GM21737 (cell line): ENCODE measurements at regions not wholly inside any gene's neighbourhood (a gene's known extent, or its start where the extent isn't known, plus 50 kb on each side); places are given as distances from the start of the nearest gene placed in this dataset.

Experiments
- ATAC-seq: cut with Tn5 transposase; IDR thresholded peaks from one replicate; pipeline ENCODE4 v1.9.1; 2021; ENCODE audit warnings: mild to moderate bottlenecking, moderate library complexity; ENCODE audit not compliant: unreplicated experiment

- ATAC-seq: no peak
Observed at GRCh38 chr4:125891597-125892258, 577.0 kb downstream of the FAT4 start.

GRCh38 chr4:125904802-125905201, 590.0 kb downstream of the FAT4 start:
- no peak for ATAC-seq

- ATAC-seq: no peak
Observed at GRCh38 chr4:125911058-125911457, 596.3 kb downstream of the FAT4 start.

- ATAC-seq: no peak
Observed at GRCh38 chr4:125911481-125911880, 596.7 kb downstream of the FAT4 start.

- no peak for ATAC-seq
Observed at GRCh38 chr4:125917559-125917958, 602.8 kb downstream of the FAT4 start.

GRCh38 chr4:125928652-125929051, 613.9 kb downstream of the FAT4 start:
- ATAC-seq: no peak

GRCh38 chr4:125938541-125938940, 623.8 kb downstream of the FAT4 start:
- ATAC-seq: no peak

- no peak for ATAC-seq
Observed at GRCh38 chr4:125940426-125940825, 625.7 kb downstream of the FAT4 start.

GRCh38 chr4:125944966-125945365, 630.2 kb downstream of the FAT4 start:
- ATAC-seq: no peak

GRCh38 chr4:125948021-125948420, 633.3 kb downstream of the FAT4 start:
- no peak for ATAC-seq

- ATAC-seq: no peak
Observed at GRCh38 chr4:125951261-125951887, 636.6 kb downstream of the FAT4 start.

- no peak for ATAC-seq
Observed at GRCh38 chr4:125952631-125953030, 637.9 kb downstream of the FAT4 start.

- ATAC-seq: no peak
Observed at GRCh38 chr4:125956276-125956675, 641.5 kb downstream of the FAT4 start.

- ATAC-seq: no peak
Observed at GRCh38 chr4:125958519-125958918, 643.8 kb downstream of the FAT4 start.

GRCh38 chr4:125961626-125962025, 646.9 kb downstream of the FAT4 start:
- no peak for ATAC-seq

GRCh38 chr4:125975861-125976397, 661.2 kb downstream of the FAT4 start:
- ATAC-seq: no peak

GRCh38 chr4:125979950-125980349, 665.2 kb downstream of the FAT4 start:
- no peak for ATAC-seq

GRCh38 chr4:125983168-125983567, 668.4 kb downstream of the FAT4 start:
- ATAC-seq: no peak

- ATAC-seq: no peak
Observed at GRCh38 chr4:125985856-125986255, 671.1 kb downstream of the FAT4 start.

GRCh38 chr4:125986307-125986706, 671.6 kb downstream of the FAT4 start:
- ATAC-seq: no peak

GRCh38 chr4:125988464-125988863, 673.7 kb downstream of the FAT4 start:
- ATAC-seq: no peak

- ATAC-seq: no peak
Observed at GRCh38 chr4:125991398-125991797, 676.6 kb downstream of the FAT4 start.

- ATAC-seq: no peak
Observed at GRCh38 chr4:125992891-125993290, 678.1 kb downstream of the FAT4 start.
